ENCODE measurements at regions not wholly inside any gene's neighbourhood (a gene's known extent, or its start where the extent isn't known, plus 50 kb on each side); places are given as distances from the start of the nearest gene placed in this dataset.

DNA sequence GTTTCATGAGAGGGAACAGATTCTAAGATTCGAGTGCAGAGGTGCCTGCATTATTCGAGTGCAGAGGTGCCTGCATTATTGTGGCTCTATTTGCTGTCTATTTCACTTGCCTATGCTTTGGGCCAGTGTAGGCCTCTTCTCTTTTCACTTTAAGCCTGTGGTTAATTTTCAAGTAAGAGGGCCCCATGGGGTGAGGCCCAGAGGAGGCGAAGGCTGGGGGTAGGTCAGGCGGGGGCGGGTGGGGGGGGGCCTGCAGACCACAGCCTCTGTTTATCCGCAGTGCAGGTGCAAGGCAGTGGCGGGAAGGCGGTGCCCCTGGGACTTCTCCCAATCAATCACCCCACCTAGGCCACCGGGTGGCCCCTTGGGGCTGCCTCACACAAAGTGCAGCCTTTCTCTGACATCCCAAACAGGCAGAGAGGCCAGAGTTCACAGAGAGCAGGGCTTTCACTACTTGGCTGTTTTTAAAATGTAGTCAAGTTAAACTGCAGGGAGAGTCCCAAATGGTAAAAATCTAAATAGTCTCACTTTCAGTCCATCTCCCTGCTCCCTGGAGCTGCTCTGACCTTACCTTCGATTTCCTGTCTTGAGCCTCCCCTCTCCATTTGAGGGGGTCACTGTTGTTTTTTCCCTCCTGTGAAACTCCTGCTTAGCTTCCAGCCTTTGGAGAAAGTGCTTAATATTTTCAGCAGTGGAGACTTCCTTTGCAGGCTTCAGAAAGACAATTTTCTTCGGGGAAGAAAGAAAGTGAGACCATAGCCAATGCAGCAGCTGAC is 249.0 kb downstream of the DLEU7 start:
- peaks cover 2% of the 10 kb centered on the region for H3K27me3 ChIP-seq (replicated peaks; ENCODE audit: insufficient read depth)
- no peaks in the 10 kb centered on the region for H3K36me3 ChIP-seq
- no peak overlapping the region for H3K27ac ChIP-seq
- intact Hi-C loops (cut with DNase I), result no loop called here
- 82% methylated on average over 11 of the region's 11 CpGs for WGBS
- no peak overlapping the region for H3K4me3 ChIP-seq
- no peaks in the 10 kb centered on the region for H3K4me1 ChIP-seq (replicated peaks)
- TF ChIP-seq, protein P1, sequence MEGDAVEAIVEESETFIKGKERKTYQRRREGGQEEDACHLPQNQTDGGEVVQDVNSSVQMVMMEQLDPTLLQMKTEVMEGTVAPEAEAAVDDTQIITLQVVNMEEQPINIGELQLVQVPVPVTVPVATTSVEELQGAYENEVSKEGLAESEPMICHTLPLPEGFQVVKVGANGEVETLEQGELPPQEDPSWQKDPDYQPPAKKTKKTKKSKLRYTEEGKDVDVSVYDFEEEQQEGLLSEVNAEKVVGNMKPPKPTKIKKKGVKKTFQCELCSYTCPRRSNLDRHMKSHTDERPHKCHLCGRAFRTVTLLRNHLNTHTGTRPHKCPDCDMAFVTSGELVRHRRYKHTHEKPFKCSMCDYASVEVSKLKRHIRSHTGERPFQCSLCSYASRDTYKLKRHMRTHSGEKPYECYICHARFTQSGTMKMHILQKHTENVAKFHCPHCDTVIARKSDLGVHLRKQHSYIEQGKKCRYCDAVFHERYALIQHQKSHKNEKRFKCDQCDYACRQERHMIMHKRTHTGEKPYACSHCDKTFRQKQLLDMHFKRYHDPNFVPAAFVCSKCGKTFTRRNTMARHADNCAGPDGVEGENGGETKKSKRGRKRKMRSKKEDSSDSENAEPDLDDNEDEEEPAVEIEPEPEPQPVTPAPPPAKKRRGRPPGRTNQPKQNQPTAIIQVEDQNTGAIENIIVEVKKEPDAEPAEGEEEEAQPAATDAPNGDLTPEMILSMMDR (IDR thresholded peaks at IDR 0.05), result no peak
- TF ChIP-seq POLR2AphosphoS5 (IDR thresholded peaks at IDR 0.05), result no peak
- H3K9me3 ChIP-seq, result no peaks in the 10 kb centered on the region
- DNase-seq (ENCODE audit: low spot score), result no peak

DNA sequence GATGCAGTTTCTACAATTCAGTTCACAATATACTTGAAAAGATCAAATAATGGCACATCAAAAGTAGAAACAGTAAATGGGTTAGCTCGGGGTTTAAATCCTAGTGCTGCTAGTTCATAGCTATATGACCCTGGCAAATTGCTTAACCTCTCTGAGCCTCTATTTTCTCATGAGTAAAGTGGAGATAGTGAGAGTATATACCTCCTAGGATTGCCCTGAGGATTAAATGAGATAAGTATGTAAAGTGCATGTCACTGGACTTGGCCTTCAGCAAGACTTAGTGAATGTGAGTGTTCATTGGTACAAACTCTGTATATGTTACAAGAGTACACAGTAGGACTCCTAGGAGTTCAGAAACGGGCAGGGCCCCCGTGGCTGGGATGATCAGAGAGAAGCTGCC is 248.3 kb downstream of the DLEU7 start:
- Histone ChIP-seq H3K4me1 (replicated peaks) (no peaks in the 10 kb centered on the region), H3K27me3 (replicated peaks; ENCODE audit: insufficient read depth) (peaks cover 2% of the 10 kb centered on the region), H3K27ac (no peak overlapping the region), H3K9me3 (no peaks in the 10 kb centered on the region), H3K4me3 (no peak overlapping the region), H3K36me3 (no peaks in the 10 kb centered on the region)
- WGBS, result 91% methylated on average over 3 of the region's 3 CpGs
- no peak for TF ChIP-seq POLR2A (IDR thresholded peaks at IDR 0.05)
- intact Hi-C loops (cut with DNase I), result no loop called here
- DNase-seq (ENCODE audit: low spot score), result no peak

- 82% methylated on average over 1 of the region's 1 CpG for WGBS
- intact Hi-C loops (cut with DNase I), result no loop called here
- DNase-seq (ENCODE audit: low spot score), result no peak
Observed at GRCh38 chr13:50596156-50596555, 247.3 kb downstream of the DLEU7 start.

DNA sequence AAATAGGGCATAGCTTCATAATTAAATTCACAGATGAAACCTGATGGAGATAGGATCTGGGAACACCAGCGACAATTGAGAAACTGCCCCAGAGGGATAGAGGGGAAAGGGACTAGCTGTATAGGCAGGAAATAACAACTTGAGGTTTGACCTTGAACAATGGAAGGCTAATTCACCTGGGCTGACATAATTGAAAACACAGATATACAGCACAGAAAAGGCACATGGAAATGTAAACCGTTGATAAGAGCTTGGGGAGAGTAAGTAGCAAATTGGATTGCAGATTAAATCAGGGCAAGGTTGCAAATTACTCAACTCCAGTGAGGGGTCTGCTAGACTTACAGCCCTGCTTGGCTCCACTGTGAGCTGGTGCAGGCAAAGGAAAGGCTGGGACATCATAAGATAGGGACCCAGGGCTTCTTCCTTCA is 246.7 kb downstream of the DLEU7 start:
- Histone ChIP-seq H3K36me3 (no peaks in the 10 kb centered on the region), H3K27ac (no peak overlapping the region), H3K4me1 (replicated peaks) (no peaks in the 10 kb centered on the region), H3K9me3 (no peaks in the 10 kb centered on the region), H3K4me3 (no peak overlapping the region), H3K27me3 (replicated peaks; ENCODE audit: insufficient read depth) (peaks cover 2% of the 10 kb centered on the region)
- TF ChIP-seq POLR2AphosphoS5 (IDR thresholded peaks at IDR 0.05), result no peak
- TF ChIP-seq, protein P1 (IDR thresholded peaks at IDR 0.05), result no peak
- TF ChIP-seq POLR2A (IDR thresholded peaks at IDR 0.05), result no peak
- intact Hi-C loops (cut with DNase I), result no loop called here
- WGBS, result 82% methylated on average over 2 of the region's 2 CpGs
- DNase-seq (ENCODE audit: low spot score), result no peak

More at GRCh38 chr13:50596156-50596555, 247.3 kb downstream of the DLEU7 start:
- Histone ChIP-seq H3K9me3 (no peaks in the 10 kb centered on the region), H3K4me1 (replicated peaks) (no peaks in the 10 kb centered on the region), H3K4me3 (no peak overlapping the region), H3K27me3 (replicated peaks; ENCODE audit: insufficient read depth) (peaks cover 2% of the 10 kb centered on the region), H3K36me3 (no peaks in the 10 kb centered on the region), H3K27ac (no peak overlapping the region)
- TF ChIP-seq, protein P1 (IDR thresholded peaks at IDR 0.05), result no peak
- TF ChIP-seq POLR2AphosphoS5 (IDR thresholded peaks at IDR 0.05) (no peak), POLR2A (IDR thresholded peaks at IDR 0.05) (no peak)

GRCh38 chr13:50598338-50598737 is 245.2 kb downstream of the DLEU7 start:
- WGBS, result 63% methylated on average over 3 of the region's 3 CpGs
- H3K36me3 ChIP-seq, result no peaks in the 10 kb centered on the region
- TF ChIP-seq, protein P1 (IDR thresholded peaks at IDR 0.05), result no peak
- TF ChIP-seq POLR2AphosphoS5 (IDR thresholded peaks at IDR 0.05) (no peak), POLR2A (IDR thresholded peaks at IDR 0.05) (no peak)
- intact Hi-C loops (cut with DNase I), result no loop called here
- no peaks in the 10 kb centered on the region for H3K4me1 ChIP-seq (replicated peaks)
- H3K27ac ChIP-seq, result no peak overlapping the region
- DNase-seq (ENCODE audit: low spot score), result no peak
- H3K4me3 ChIP-seq, result no peak overlapping the region
- peaks cover 2% of the 10 kb centered on the region for H3K27me3 ChIP-seq (replicated peaks; ENCODE audit: insufficient read depth)
- no peaks in the 10 kb centered on the region for H3K9me3 ChIP-seq

All from prostate gland (tissue), 2 donors.